ENCODE measurements at regions not wholly inside any gene's neighbourhood (a gene's known extent, or its start where the extent isn't known, plus 50 kb on each side); places are given as distances from the start of the nearest gene placed in this dataset.

DNA sequence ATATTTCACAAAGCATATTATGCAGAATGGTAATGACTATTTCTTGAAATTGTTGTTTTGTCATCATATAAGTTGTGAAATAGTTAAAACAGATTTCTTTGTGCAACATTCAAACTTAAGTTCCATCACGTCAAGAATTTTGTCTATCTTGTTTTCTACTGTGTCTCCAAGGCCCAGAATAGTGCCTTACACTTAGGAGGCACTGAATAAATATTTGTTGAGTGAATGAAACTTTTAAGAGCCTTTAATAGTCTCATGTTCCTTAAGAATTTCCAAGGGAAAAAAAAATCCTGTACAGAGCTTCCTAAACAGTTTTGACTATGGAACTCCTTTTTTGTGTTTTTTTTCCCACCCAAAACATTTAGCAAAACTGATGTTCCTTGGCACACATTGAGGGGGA, 50.8 kb upstream of the TNFSF18 start:
- Histone ChIP-seq H3K4me1 (ENCODE audit: insufficient read depth, low read length, severe bottlenecking) (no peaks in the 10 kb centered on the region), H3K4me3 (ENCODE audit: low read depth, low read length, poor library complexity, severe bottlenecking) (no peak overlapping the region), H3F3A (ENCODE audit: insufficient read depth, low read length) (no peaks in the 10 kb centered on the region), H3K9me3 (ENCODE audit: low read length) (no peaks in the 10 kb centered on the region), H3K27ac (ENCODE audit: low read depth, low read length, poor library complexity, severe bottlenecking) (no peak overlapping the region), H3K36me3 (ENCODE audit: insufficient read depth, low read length) (no peaks in the 10 kb centered on the region), H3K9me2 (ENCODE audit: low read depth, low read length) (no peaks in the 10 kb centered on the region), H3K27me3 (ENCODE audit: insufficient read depth, low read length) (no peaks in the 10 kb centered on the region), H2AFZ (ENCODE audit: low read length) (no peak overlapping the region), H3K79me2 (ENCODE audit: insufficient read depth, low read length) (no peaks in the 10 kb centered on the region), H3K9ac (ENCODE audit: low read length) (no peak overlapping the region), H3K4me2 (ENCODE audit: low read length) (no peak overlapping the region), H4K20me1 (ENCODE audit: insufficient read depth, low read length) (no peaks in the 10 kb centered on the region)
- no peak for TF ChIP-seq EZH2 (IDR thresholded peaks at IDR 0.05; ENCODE audit: borderline replicate concordance, low read length)

DNA sequence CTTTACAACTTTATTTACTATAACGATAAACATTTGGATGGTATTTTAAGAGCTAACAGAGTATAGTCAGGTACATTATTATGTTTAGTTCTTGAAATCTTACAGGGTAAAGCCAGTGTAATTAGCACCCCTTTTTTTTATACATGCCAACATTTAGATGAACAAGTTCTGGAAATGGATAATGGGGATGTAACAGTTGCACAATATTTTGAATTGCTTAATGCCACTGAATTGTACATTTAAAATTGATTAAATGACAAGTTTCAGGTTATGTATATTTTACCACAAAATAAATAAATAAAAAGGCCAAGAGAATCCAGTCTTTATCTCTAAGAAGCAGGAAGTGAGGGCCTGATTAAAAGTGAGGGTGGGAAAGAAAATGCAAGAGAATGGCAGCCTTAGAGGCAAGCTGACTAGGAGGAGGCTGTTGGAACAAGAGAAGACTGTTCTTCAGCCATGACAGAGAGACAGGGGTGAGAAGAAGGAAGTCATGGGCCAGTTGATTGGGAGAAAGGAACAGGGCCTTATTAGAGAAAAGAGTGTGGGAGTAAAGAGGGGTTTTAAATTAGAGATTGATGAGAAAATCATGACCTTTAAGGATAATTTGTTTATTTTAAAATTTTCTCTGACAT, 49.9 kb upstream of the TNFSF18 start:
- H3K9ac ChIP-seq (ENCODE audit: low read length), result no peak overlapping the region
- no peaks in the 10 kb centered on the region for H3F3A ChIP-seq (ENCODE audit: insufficient read depth, low read length)
- no peak overlapping the region for H2AFZ ChIP-seq (ENCODE audit: low read length)
- no peaks in the 10 kb centered on the region for H3K9me2 ChIP-seq (ENCODE audit: low read depth, low read length)
- no peaks in the 10 kb centered on the region for H4K20me1 ChIP-seq (ENCODE audit: insufficient read depth, low read length)
- H3K9me3 ChIP-seq (ENCODE audit: low read length), result no peaks in the 10 kb centered on the region
- H3K36me3 ChIP-seq (ENCODE audit: insufficient read depth, low read length), result no peaks in the 10 kb centered on the region
- H3K4me1 ChIP-seq (ENCODE audit: insufficient read depth, low read length, severe bottlenecking), result no peaks in the 10 kb centered on the region
- no peaks in the 10 kb centered on the region for H3K27me3 ChIP-seq (ENCODE audit: insufficient read depth, low read length)
- no peak overlapping the region for H3K27ac ChIP-seq (ENCODE audit: low read depth, low read length, poor library complexity, severe bottlenecking)
- H3K4me2 ChIP-seq (ENCODE audit: low read length), result no peak overlapping the region
- no peak overlapping the region for H3K4me3 ChIP-seq (ENCODE audit: low read depth, low read length, poor library complexity, severe bottlenecking)
- TF ChIP-seq, protein P1, sequence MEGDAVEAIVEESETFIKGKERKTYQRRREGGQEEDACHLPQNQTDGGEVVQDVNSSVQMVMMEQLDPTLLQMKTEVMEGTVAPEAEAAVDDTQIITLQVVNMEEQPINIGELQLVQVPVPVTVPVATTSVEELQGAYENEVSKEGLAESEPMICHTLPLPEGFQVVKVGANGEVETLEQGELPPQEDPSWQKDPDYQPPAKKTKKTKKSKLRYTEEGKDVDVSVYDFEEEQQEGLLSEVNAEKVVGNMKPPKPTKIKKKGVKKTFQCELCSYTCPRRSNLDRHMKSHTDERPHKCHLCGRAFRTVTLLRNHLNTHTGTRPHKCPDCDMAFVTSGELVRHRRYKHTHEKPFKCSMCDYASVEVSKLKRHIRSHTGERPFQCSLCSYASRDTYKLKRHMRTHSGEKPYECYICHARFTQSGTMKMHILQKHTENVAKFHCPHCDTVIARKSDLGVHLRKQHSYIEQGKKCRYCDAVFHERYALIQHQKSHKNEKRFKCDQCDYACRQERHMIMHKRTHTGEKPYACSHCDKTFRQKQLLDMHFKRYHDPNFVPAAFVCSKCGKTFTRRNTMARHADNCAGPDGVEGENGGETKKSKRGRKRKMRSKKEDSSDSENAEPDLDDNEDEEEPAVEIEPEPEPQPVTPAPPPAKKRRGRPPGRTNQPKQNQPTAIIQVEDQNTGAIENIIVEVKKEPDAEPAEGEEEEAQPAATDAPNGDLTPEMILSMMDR (IDR thresholded peaks at IDR 0.05; ENCODE audit: low read length), result no peak
- no peak for TF ChIP-seq EZH2 (IDR thresholded peaks at IDR 0.05; ENCODE audit: borderline replicate concordance, low read length)
- no peaks in the 10 kb centered on the region for H3K79me2 ChIP-seq (ENCODE audit: insufficient read depth, low read length)

Measured in OCI-LY1 (cell line).